Adipocyte (in vitro differentiated cells): ENCODE measurements at regions not wholly inside any gene's neighbourhood (a gene's known extent, or its start where the extent isn't known, plus 50 kb on each side); places are given as distances from the start of the nearest gene placed in this dataset.
A peak's percentile ranks its signal among the peaks of the same experiment; 100 is the strongest.
"Not testable (repeated sequence)": the region's sequence is repeated elsewhere in the genome, so short reads cannot be mapped to it uniquely, and the experiment has no call there.

Experiments
- DNase-seq: peaks from one replicate; pipeline ENCODE4 v3.0.0-alpha.2; 2015; ENCODE audit warnings: low read depth
- H3K27me3 ChIP-seq: replicated peaks from 2 replicates; pipeline ENCODE4 v1.7.0; 2013; ENCODE audit warnings: mild to moderate bottlenecking, low read length, moderate library complexity; ENCODE audit not compliant: control insufficient read depth, insufficient read depth
- H3K36me3 ChIP-seq: 2 replicates; pipeline ENCODE4 v1.7.0; 2013; ENCODE audit warnings: low read length, mild to moderate bottlenecking, moderate library complexity; ENCODE audit not compliant: control insufficient read depth, insufficient read depth, severe bottlenecking
- H3K4me1 ChIP-seq: 2 replicates; pipeline ENCODE4 v1.7.0; 2013; ENCODE audit warnings: mild to moderate bottlenecking, low read length, moderate library complexity; ENCODE audit not compliant: control insufficient read depth, insufficient read depth
- H3K4me3 ChIP-seq: 2 replicates; pipeline ENCODE4 v1.7.0; 2013; ENCODE audit warnings: mild to moderate bottlenecking, low read length, moderate library complexity
- H3K9ac ChIP-seq: 2 replicates; pipeline ENCODE4 v1.7.0; 2013; ENCODE audit warnings: mild to moderate bottlenecking, low read length, moderate library complexity
- H3K9me3 ChIP-seq: 2 replicates; pipeline ENCODE4 v1.7.0; 2013; ENCODE audit warnings: mild to moderate bottlenecking, low read length, moderate library complexity; ENCODE audit not compliant: control insufficient read depth

GRCh38 chr3:68676136-68676535, 256.2 kb downstream of the TAFA4 start:
- Histone ChIP-seq H3K4me1 (no peaks in the 10 kb centered on the region), H3K36me3 (no peaks in the 10 kb centered on the region), H3K27me3 (no peaks in the 10 kb centered on the region), H3K9ac (no peak overlapping the region), H3K4me3 (no peak overlapping the region), H3K9me3 (no peaks in the 10 kb centered on the region)
- DNase-seq, result no peak

GRCh38 chr3:68667346-68667745, 265.0 kb downstream of the TAFA4 start:
- Histone ChIP-seq H3K9me3 (no peaks in the 10 kb centered on the region), H3K4me3 (no peak overlapping the region), H3K36me3 (no peaks in the 10 kb centered on the region), H3K9ac (no peak overlapping the region), H3K27me3 (no peaks in the 10 kb centered on the region), H3K4me1 (no peaks in the 10 kb centered on the region)
- no peak for DNase-seq

GRCh38 chr3:68666429-68667136, 265.8 kb downstream of the TAFA4 start:
- Histone ChIP-seq H3K4me1 (no peaks in the 10 kb centered on the region), H3K36me3 (no peaks in the 10 kb centered on the region), H3K4me3 (no peak overlapping the region), H3K9ac (no peak overlapping the region), H3K27me3 (no peaks in the 10 kb centered on the region), H3K9me3 (no peaks in the 10 kb centered on the region)
- DNase-seq, result peak; percentile 0

- H3K4me3 ChIP-seq, result no peak overlapping the region
- DNase-seq, result no peak
Measured at GRCh38 chr3:68664276-68664675, 268.1 kb downstream of the TAFA4 start.

GRCh38 chr3:68662176-68662575, 270.2 kb downstream of the TAFA4 start:
- Histone ChIP-seq H3K36me3 (no peaks in the 10 kb centered on the region), H3K4me3 (no peak overlapping the region), H3K4me1 (no peaks in the 10 kb centered on the region), H3K27me3 (no peaks in the 10 kb centered on the region), H3K9me3 (no peaks in the 10 kb centered on the region), H3K9ac (no peak overlapping the region)
- no peak for DNase-seq

More at GRCh38 chr3:68664276-68664675, 268.1 kb downstream of the TAFA4 start:
- Histone ChIP-seq H3K4me1 (no peaks in the 10 kb centered on the region), H3K36me3 (no peaks in the 10 kb centered on the region), H3K9me3 (no peaks in the 10 kb centered on the region), H3K9ac (no peak overlapping the region), H3K27me3 (no peaks in the 10 kb centered on the region)

GRCh38 chr3:68650657-68651056, 281.7 kb downstream of the TAFA4 start:
- not testable (repeated sequence) for DNase-seq, H3K4me3 ChIP-seq, H3K36me3 ChIP-seq, H3K27me3 ChIP-seq, H3K9me3 ChIP-seq, H3K9ac ChIP-seq, H3K4me1 ChIP-seq

GRCh38 chr3:68648494-68648893, 283.9 kb downstream of the TAFA4 start:
- no peak for DNase-seq
- Histone ChIP-seq H3K27me3 (no peaks in the 10 kb centered on the region), H3K9ac (no peak overlapping the region), H3K9me3 (no peaks in the 10 kb centered on the region), H3K36me3 (no peaks in the 10 kb centered on the region), H3K4me3 (no peak overlapping the region), H3K4me1 (no peaks in the 10 kb centered on the region)

- no peak overlapping the region for H3K9ac ChIP-seq
- H3K4me1 ChIP-seq, result no peaks in the 10 kb centered on the region
- no peak for DNase-seq
Measured at GRCh38 chr3:68631850-68632545, 300.3 kb downstream of the TAFA4 start.

GRCh38 chr3:68620211-68620610, 312.1 kb downstream of the TAFA4 start:
- Histone ChIP-seq H3K4me1 (no peaks in the 10 kb centered on the region), H3K4me3 (no peak overlapping the region), H3K36me3 (no peaks in the 10 kb centered on the region), H3K9me3 (no peaks in the 10 kb centered on the region), H3K9ac (no peak overlapping the region), H3K27me3 (no peaks in the 10 kb centered on the region)
- DNase-seq, result no peak

More at GRCh38 chr3:68631850-68632545, 300.3 kb downstream of the TAFA4 start:
- peaks cover 4% of the 10 kb centered on the region for H3K9me3 ChIP-seq
- H3K27me3 ChIP-seq, result no peaks in the 10 kb centered on the region
- no peaks in the 10 kb centered on the region for H3K36me3 ChIP-seq
- H3K4me3 ChIP-seq, result no peak overlapping the region

GRCh38 chr3:68614087-68614486, 318.3 kb downstream of the TAFA4 start:
- no peaks in the 10 kb centered on the region for H3K9me3 ChIP-seq
- no peak for DNase-seq
- H3K4me1 ChIP-seq, result no peaks in the 10 kb centered on the region
- no peak overlapping the region for H3K9ac ChIP-seq
- H3K4me3 ChIP-seq, result no peak overlapping the region
- H3K27me3 ChIP-seq, result no peaks in the 10 kb centered on the region
- no peaks in the 10 kb centered on the region for H3K36me3 ChIP-seq

- no peak overlapping the region for H3K9ac ChIP-seq
- DNase-seq, result no peak
- H3K36me3 ChIP-seq, result no peaks in the 10 kb centered on the region
- no peak overlapping the region for H3K4me3 ChIP-seq
- no peaks in the 10 kb centered on the region for H3K27me3 ChIP-seq
- no peaks in the 10 kb centered on the region for H3K4me1 ChIP-seq
- no peaks in the 10 kb centered on the region for H3K9me3 ChIP-seq
Measured at GRCh38 chr3:68571321-68571720, 361.0 kb downstream of the TAFA4 start.
